Tibial artery (tissue), 4 donors: ENCODE measurements at regions not wholly inside any gene's neighbourhood (a gene's known extent, or its start where the extent isn't known, plus 50 kb on each side); places are given as distances from the start of the nearest gene placed in this dataset.
A peak's percentile ranks its signal among the peaks of the same experiment; 100 is the strongest.

ENCODE experiments used
- DNase-seq, 2 donors: peaks; one replicate each; pipeline ENCODE4 v3.0.0-alpha.2; 2019
- H3K27ac ChIP-seq, 2 donors: fragments of 200-600 bp; sonication (generic) in 1 of 2; 1 replicate in 1 of 2; 2 replicates in 1 of 2; pipeline ENCODE4 v1.5.1; 2018 to 2019; ENCODE audit warnings: mild to moderate bottlenecking in 1 of 2
- H3K27me3 ChIP-seq, 2 donors: fragments of 200-600 bp; sonication (generic) in 1 of 2; one replicate each; pipeline versions ENCODE4 v1.5.1 to v1.6.0; 2016 to 2019
- H3K36me3 ChIP-seq, 3 donors: fragments of 200-600 bp; sonication (generic) in 2 of 3; one replicate each; pipeline ENCODE4 v1.5.1; 2016 to 2019; ENCODE audit warnings: mild to moderate bottlenecking in 2 of 3
- H3K4me1 ChIP-seq, 4 donors: fragments of 200-600 bp; sonication (generic) in 2 of 4; 1 replicate in 3 of 4; 2 replicates in 1 of 4; pipeline ENCODE4 v1.5.1; 2016 to 2019
- H3K4me3 ChIP-seq, 2 donors: fragments of 200-600 bp; sonication (generic) in 1 of 2; 1 replicate in 1 of 2; 2 replicates in 1 of 2; pipeline ENCODE4 v1.5.1; 2018 to 2019; ENCODE audit warnings: mild to moderate bottlenecking in 2 of 2
- H3K9me3 ChIP-seq, 3 donors: fragments of 200-600 bp; sonication (generic) in 1 of 3; one replicate each; pipeline ENCODE4 v1.5.1; 2016 to 2019
- CTCF ChIP-seq, 2 experiments: fragments of 200-600 bp in 1 of 2; fragments of 450-650 bp in 1 of 2; IDR thresholded peaks; one replicate each; pipeline ENCODE4 v1.5.1; 2017 to 2019; ENCODE audit warnings: antibody characterized with exemption in 2 of 2, mild to moderate bottlenecking in 1 of 2, moderate library complexity in 1 of 2
- intact Hi-C: fragments of 100-400 bp; cut with DNase I; formaldehyde crosslinking; loops from one replicate; pipeline ENCODE4 v1.15.0; 2023; ENCODE audit warnings: low total_unique reads

- Histone ChIP-seq H3K27ac (no peak overlapping the region), H3K4me1 (peaks cover 0 to 14% (median 0%) of the 10 kb centered on the region in 4 donors), H3K4me3 (peak overlapping the region in 1 of 2 donors; percentile 16), H3K36me3 (no peaks in the 10 kb centered on the region), H3K27me3 (no peaks in the 10 kb centered on the region), H3K9me3 (no peaks in the 10 kb centered on the region)
- no peak for DNase-seq
- intact Hi-C loops = no loop called here
- no peak for TF ChIP-seq CTCF (IDR thresholded peaks at IDR 0.05)
These were observed 779.7 kb upstream of the PKDCC start for GRCh38 chr2:41267929-41268659.

GRCh38 chr2:41283079-41283775 is 764.6 kb upstream of the PKDCC start:
- no peak for DNase-seq
- Histone ChIP-seq H3K27me3 (no peaks in the 10 kb centered on the region), H3K36me3 (no peaks in the 10 kb centered on the region), H3K9me3 (no peaks in the 10 kb centered on the region), H3K27ac (no peak overlapping the region), H3K4me1 (no peaks in the 10 kb centered on the region), H3K4me3 (no peak overlapping the region)
- no peak for TF ChIP-seq CTCF (IDR thresholded peaks at IDR 0.05)
- intact Hi-C loops = no loop called here

GRCh38 chr2:41293491-41293890 is 754.3 kb upstream of the PKDCC start:
- peaks cover 0 to 10% (median 0%) of the 10 kb centered on the region in 3 donors for H3K9me3 ChIP-seq
- H3K36me3 ChIP-seq = no peaks in the 10 kb centered on the region
- intact Hi-C loops = no loop called here
- H3K4me1 ChIP-seq = peaks cover 0 to 10% (median 0%) of the 10 kb centered on the region in 4 donors
- H3K4me3 ChIP-seq = no peak overlapping the region
- TF ChIP-seq CTCF (IDR thresholded peaks at IDR 0.05) = no peak
- no peak overlapping the region for H3K27ac ChIP-seq
- DNase-seq = no peak
- no peaks in the 10 kb centered on the region for H3K27me3 ChIP-seq

- Histone ChIP-seq H3K27me3 (no peaks in the 10 kb centered on the region), H3K9me3 (peaks cover 0 to 2% (median 0%) of the 10 kb centered on the region in 3 donors), H3K27ac (no peak overlapping the region), H3K4me3 (no peak overlapping the region), H3K36me3 (no peaks in the 10 kb centered on the region), H3K4me1 (peaks cover 0 to 10% (median 0%) of the 10 kb centered on the region in 4 donors)
- DNase-seq = no peak
- no peak for TF ChIP-seq CTCF (IDR thresholded peaks at IDR 0.05)
- intact Hi-C loops = no loop called here
These were observed 753.5 kb upstream of the PKDCC start for GRCh38 chr2:41294331-41294730.

- no peak for TF ChIP-seq CTCF (IDR thresholded peaks at IDR 0.05)
- no peak for DNase-seq
- H3K4me3 ChIP-seq = no peak overlapping the region
- H3K27me3 ChIP-seq = no peaks in the 10 kb centered on the region
- H3K36me3 ChIP-seq = no peaks in the 10 kb centered on the region
- no peak overlapping the region for H3K27ac ChIP-seq
- peaks cover 0 to 7% (median 0%) of the 10 kb centered on the region in 4 donors for H3K4me1 ChIP-seq
- intact Hi-C loops = no loop called here
- no peaks in the 10 kb centered on the region for H3K9me3 ChIP-seq
These were observed 734.7 kb upstream of the PKDCC start for GRCh38 chr2:41313082-41313481.
